Mesenchymal stem cell (in vitro differentiated cells and primary cell): ENCODE measurements at regions not wholly inside any gene's neighbourhood (a gene's known extent, or its start where the extent isn't known, plus 50 kb on each side); places are given as distances from the start of the nearest gene placed in this dataset.

ENCODE experiments used
- DNase-seq: peaks from one replicate; pipeline ENCODE4 v3.0.0-alpha.2; 2013
- H2AFZ ChIP-seq: one replicate; pipeline ENCODE4 v1.6.1; 2013; ENCODE audit warnings: low read depth, mild to moderate bottlenecking, control low read depth, inconsistent platforms, low read length, moderate library complexity
- H2AK5ac ChIP-seq: 2 replicates; pipeline ENCODE4 v1.6.1; 2013; ENCODE audit warnings: low read length, moderate library complexity, mild to moderate bottlenecking, inconsistent platforms; ENCODE audit not compliant: severe bottlenecking
- H2BK120ac ChIP-seq: one replicate; pipeline ENCODE4 v1.6.1; 2013; ENCODE audit warnings: low read depth, mild to moderate bottlenecking, inconsistent platforms, low read length, moderate library complexity
- H2BK12ac ChIP-seq, 2 experiments: one replicate each; pipeline ENCODE4 v1.6.1; 2013; ENCODE audit warnings: inconsistent platforms in 2 of 2, low read length in 2 of 2, mild to moderate bottlenecking in 2 of 2, moderate library complexity in 2 of 2, control low read depth in 1 of 2
- H2BK15ac ChIP-seq: one replicate; pipeline ENCODE4 v1.6.1; 2013; ENCODE audit warnings: mild to moderate bottlenecking, low read depth, inconsistent platforms; ENCODE audit not compliant: poor library complexity, severe bottlenecking
- H2BK5ac ChIP-seq: 2 replicates; pipeline ENCODE4 v1.6.1; 2013; ENCODE audit warnings: low read depth, mild to moderate bottlenecking, low read length, control low read depth, inconsistent platforms; ENCODE audit not compliant: poor library complexity, severe bottlenecking
- H3K14ac ChIP-seq, 2 experiments: one replicate each; pipeline ENCODE4 v1.6.1; 2013; ENCODE audit warnings: inconsistent platforms in 2 of 2, low read length in 2 of 2, control low read depth in 1 of 2, mild to moderate bottlenecking in 1 of 2, moderate library complexity in 1 of 2
- H3K18ac ChIP-seq, 2 experiments: one replicate each; pipeline ENCODE4 v1.6.1; 2013; ENCODE audit warnings: inconsistent platforms in 2 of 2, low read length in 2 of 2, control low read depth in 1 of 2, low read depth in 1 of 2, mild to moderate bottlenecking in 1 of 2
- H3K23ac ChIP-seq, 2 experiments: one replicate each; pipeline ENCODE4 v1.6.1; 2013; ENCODE audit warnings: inconsistent platforms in 2 of 2, low read length in 2 of 2, mild to moderate bottlenecking in 2 of 2, moderate library complexity in 2 of 2, control low read depth in 1 of 2
- H3K27ac ChIP-seq: 2 replicates; pipeline ENCODE4 v1.5.1; 2013; ENCODE audit warnings: mild to moderate bottlenecking, moderate library complexity, low read length, control low read depth, inconsistent platforms; ENCODE audit not compliant: poor library complexity, severe bottlenecking
- H3K27me3 ChIP-seq, 2 experiments: 2 replicates each; pipeline versions ENCODE4 v1.6.1 to v1.7.0; 2013; ENCODE audit warnings: low read length in 2 of 2, mild to moderate bottlenecking in 2 of 2, moderate library complexity in 2 of 2, control low read depth in 1 of 2, inconsistent platforms in 1 of 2; ENCODE audit not compliant: control insufficient read depth in 1 of 2, insufficient read depth in 1 of 2
- H3K36me3 ChIP-seq, 2 experiments: 2 replicates each; pipeline versions ENCODE4 v1.6.1 to v1.7.0; 2013; ENCODE audit warnings: low read length in 2 of 2, control low read depth in 1 of 2, inconsistent platforms in 1 of 2, low read depth in 1 of 2, mild to moderate bottlenecking in 1 of 2; ENCODE audit not compliant: insufficient read depth in 2 of 2, control insufficient read depth in 1 of 2
- H3K4ac ChIP-seq, 2 experiments: one replicate each; pipeline ENCODE4 v1.6.1; 2013; ENCODE audit warnings: inconsistent platforms in 2 of 2, low read length in 2 of 2, mild to moderate bottlenecking in 2 of 2, moderate library complexity in 2 of 2, control low read depth in 1 of 2, low read depth in 1 of 2
- H3K4me1 ChIP-seq: 2 replicates; pipeline ENCODE4 v1.6.1; 2013; ENCODE audit warnings: low read depth, low read length, control low read depth; ENCODE audit not compliant: control insufficient read depth, insufficient read depth
- H3K4me2 ChIP-seq: 2 replicates; pipeline ENCODE4 v1.6.1; 2013; ENCODE audit warnings: low read length, mild to moderate bottlenecking, inconsistent platforms; ENCODE audit not compliant: poor library complexity, severe bottlenecking
- H3K4me3 ChIP-seq, 2 experiments: 2 replicates each; pipeline versions ENCODE4 v1.5.1 to v1.7.0; 2013; ENCODE audit warnings: low read length in 2 of 2, mild to moderate bottlenecking in 2 of 2, control low read depth in 1 of 2, low read depth in 1 of 2; ENCODE audit not compliant: insufficient read depth in 1 of 2
- H3K79me1 ChIP-seq: replicated peaks from 2 replicates; pipeline ENCODE4 v1.6.1; 2013; ENCODE audit warnings: mild to moderate bottlenecking, control low read depth, low read length, inconsistent platforms; ENCODE audit not compliant: poor library complexity, severe bottlenecking
- H3K9ac ChIP-seq: 2 replicates; pipeline ENCODE4 v1.7.0; 2013; ENCODE audit warnings: mild to moderate bottlenecking, low read length, moderate library complexity
- H3K9me3 ChIP-seq: 2 replicates; pipeline ENCODE4 v1.7.0; 2013; ENCODE audit warnings: mild to moderate bottlenecking, low read length; ENCODE audit not compliant: control insufficient read depth
- H4K8ac ChIP-seq: one replicate; pipeline ENCODE4 v1.6.1; 2013; ENCODE audit warnings: inconsistent platforms, mild to moderate bottlenecking, low read length, moderate library complexity
- H4K91ac ChIP-seq: one replicate; pipeline ENCODE4 v1.6.1; 2013; ENCODE audit warnings: mild to moderate bottlenecking, low read length, inconsistent platforms
- WGBS: methylation state at CpG from one replicate; pipeline ENCODE4 v1.1.7; 2013; ENCODE audit warnings: mixed read lengths; 5-methylcytosine and 5-hydroxymethylcytosine counted together

DNA sequence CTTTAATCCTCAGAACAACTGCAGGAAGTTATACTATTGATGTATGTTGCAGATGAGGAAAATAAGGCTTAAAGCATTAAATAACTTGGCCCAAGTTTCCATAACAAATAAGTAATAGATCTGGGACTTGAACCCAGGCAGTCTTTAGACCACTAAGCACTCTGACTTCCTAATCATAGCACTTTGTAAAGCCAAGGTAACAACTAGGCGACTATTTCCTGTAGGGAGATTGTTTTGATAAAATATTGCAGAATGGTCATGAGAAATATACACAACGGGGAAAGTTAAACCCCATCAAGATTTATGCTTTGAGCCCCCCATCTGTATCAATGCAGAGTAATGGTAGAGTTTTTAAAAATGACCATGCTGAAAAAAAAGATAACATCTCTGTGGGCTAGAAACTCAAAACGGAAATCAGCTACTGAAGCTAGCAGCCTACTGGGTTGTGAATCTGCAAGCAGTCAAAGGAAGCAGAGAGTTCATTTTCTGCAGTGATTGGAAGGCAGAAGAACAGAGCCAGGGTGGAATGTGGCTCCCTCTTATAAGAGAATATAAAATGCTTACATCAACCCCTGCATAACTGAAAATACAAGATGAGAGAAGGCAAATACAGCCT lies 111.2 kb upstream of the OLIG2 start:
- H4K8ac ChIP-seq: no peak overlapping the region
- H3K4me3 ChIP-seq: no peak overlapping the region
- DNase-seq: no peak
- H4K91ac ChIP-seq: no peak overlapping the region
- no peak overlapping the region for H2BK120ac ChIP-seq
- no peak overlapping the region for H3K4ac ChIP-seq
- no peak overlapping the region for H3K18ac ChIP-seq
- H3K27ac ChIP-seq: no peak overlapping the region
- H2BK12ac ChIP-seq: no peak overlapping the region
- H3K4me2 ChIP-seq: no peak overlapping the region
- no peak overlapping the region for H2BK5ac ChIP-seq
- H2AFZ ChIP-seq: no peak overlapping the region
- no peak overlapping the region for H3K23ac ChIP-seq
- H2BK15ac ChIP-seq: no peak overlapping the region
- no peak overlapping the region for H3K14ac ChIP-seq
- H3K36me3 ChIP-seq: no peaks in the 10 kb centered on the region
- H3K9me3 ChIP-seq: peaks cover 13% of the 10 kb centered on the region
- no peaks in the 10 kb centered on the region for H3K4me1 ChIP-seq
- H3K79me1 ChIP-seq: no peaks in the 10 kb centered on the region
- 67% methylated on average over 3 of the region's 3 CpGs for WGBS
- peaks cover 0 to 3% of the 10 kb centered on the region in 2 experiments for H3K27me3 ChIP-seq
- no peak overlapping the region for H2AK5ac ChIP-seq
- no peak overlapping the region for H3K9ac ChIP-seq

DNA sequence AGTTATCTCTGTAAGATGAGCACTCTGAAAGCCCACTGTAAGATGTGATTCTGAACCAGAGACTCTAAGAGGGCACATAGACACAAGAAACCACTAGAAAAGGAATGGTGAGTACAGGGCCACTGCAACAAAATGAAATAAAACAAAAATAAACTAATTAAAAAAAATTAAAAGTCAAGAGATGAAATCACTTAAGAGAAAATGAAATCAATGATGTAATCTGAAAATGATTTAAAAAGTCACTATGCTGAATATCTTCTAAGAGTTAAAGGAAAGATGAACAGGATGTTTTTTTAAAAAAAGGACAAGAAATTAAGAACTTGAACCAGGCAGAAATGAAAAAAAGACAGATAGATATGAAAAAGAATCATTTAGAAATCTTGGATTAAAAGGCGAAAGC lies 110.6 kb upstream of the OLIG2 start:
- no peak overlapping the region for H2BK120ac ChIP-seq
- peaks cover 13% of the 10 kb centered on the region for H3K9me3 ChIP-seq
- no peak overlapping the region for H3K14ac ChIP-seq
- H3K4me2 ChIP-seq: no peak overlapping the region
- H2BK12ac ChIP-seq: no peak overlapping the region
- no peak overlapping the region for H4K91ac ChIP-seq
- WGBS: no CpG with 5 or more reads among the region's 1 CpG
- H3K4ac ChIP-seq: no peak overlapping the region
- H3K79me1 ChIP-seq: no peaks in the 10 kb centered on the region
- H3K9ac ChIP-seq: no peak overlapping the region
- no peaks in the 10 kb centered on the region for H3K4me1 ChIP-seq
- no peak overlapping the region for H3K27ac ChIP-seq
- no peak overlapping the region for H2BK5ac ChIP-seq
- no peak overlapping the region for H2AFZ ChIP-seq
- no peak overlapping the region for H4K8ac ChIP-seq
- H3K23ac ChIP-seq: no peak overlapping the region
- H3K27me3 ChIP-seq: peaks cover 0 to 3% of the 10 kb centered on the region in 2 experiments
- H3K4me3 ChIP-seq: no peak overlapping the region
- no peak overlapping the region for H3K18ac ChIP-seq
- no peak for DNase-seq
- no peaks in the 10 kb centered on the region for H3K36me3 ChIP-seq
- no peak overlapping the region for H2BK15ac ChIP-seq
- H2AK5ac ChIP-seq: no peak overlapping the region

GRCh38 chr21:32916088-32916487 lies 109.6 kb upstream of the OLIG2 start:
- Histone ChIP-seq H3K27ac (no peak overlapping the region), H3K79me1 (no peaks in the 10 kb centered on the region), H3K9me3 (peaks cover 13% of the 10 kb centered on the region), H2BK120ac (no peak overlapping the region), H3K36me3 (no peaks in the 10 kb centered on the region), H3K4ac (no peak overlapping the region), H3K14ac (no peak overlapping the region), H3K4me3 (no peak overlapping the region), H3K9ac (no peak overlapping the region), H3K4me1 (no peaks in the 10 kb centered on the region), H3K18ac (no peak overlapping the region), H2AK5ac (no peak overlapping the region), H2AFZ (no peak overlapping the region), H3K27me3 (peaks cover 0 to 3% of the 10 kb centered on the region in 2 experiments), H2BK12ac (no peak overlapping the region), H3K4me2 (no peak overlapping the region), H4K91ac (no peak overlapping the region), H2BK5ac (no peak overlapping the region), H2BK15ac (no peak overlapping the region), H4K8ac (no peak overlapping the region), H3K23ac (no peak overlapping the region)
- no peak for DNase-seq
- 100% methylated on average over 1 of the region's 1 CpG for WGBS

- Histone ChIP-seq H3K79me1 (no peaks in the 10 kb centered on the region), H3K23ac (no peak overlapping the region), H2BK12ac (no peak overlapping the region), H3K4ac (no peak overlapping the region), H3K36me3 (no peaks in the 10 kb centered on the region), H2BK120ac (no peak overlapping the region), H3K4me1 (no peaks in the 10 kb centered on the region), H2BK15ac (no peak overlapping the region), H3K9me3 (peaks cover 18% of the 10 kb centered on the region), H3K18ac (no peak overlapping the region), H2BK5ac (no peak overlapping the region), H3K4me2 (no peak overlapping the region), H3K9ac (no peak overlapping the region), H4K91ac (no peak overlapping the region), H2AFZ (no peak overlapping the region), H3K27me3 (peaks cover 0 to 3% of the 10 kb centered on the region in 2 experiments), H4K8ac (no peak overlapping the region), H3K27ac (no peak overlapping the region), H2AK5ac (no peak overlapping the region), H3K14ac (no peak overlapping the region), H3K4me3 (no peak overlapping the region)
- no CpG with 5 or more reads among the region's 2 CpGs for WGBS
- DNase-seq: no peak
Measured at GRCh38 chr21:32916522-32917099, 109.1 kb upstream of the OLIG2 start.
